ENCODE measurements at regions not wholly inside any gene's neighbourhood (a gene's known extent, or its start where the extent isn't known, plus 50 kb on each side); places are given as distances from the start of the nearest gene placed in this dataset.

DNA sequence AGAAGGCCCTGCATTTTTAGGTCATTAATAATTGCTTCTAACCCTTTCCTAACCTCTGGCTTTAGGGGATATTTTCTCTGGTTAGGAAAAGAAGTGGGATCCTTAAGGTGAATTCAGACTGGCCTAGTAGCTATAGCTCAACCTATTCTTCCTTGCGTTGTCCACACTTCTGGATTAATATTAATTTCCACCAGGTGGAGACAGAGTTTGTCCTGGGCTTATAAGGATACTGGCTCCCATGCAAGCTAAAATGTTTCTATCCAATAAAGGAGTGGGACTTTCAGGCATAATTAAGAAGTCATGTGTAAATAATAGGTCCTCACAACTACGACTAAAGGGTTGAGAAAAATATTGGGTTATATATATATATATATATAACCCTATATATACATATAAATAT, 860.0 kb upstream of the POU3F4 start:
- no peaks in the 10 kb centered on the region for H3K9me2 ChIP-seq (ENCODE audit: low read depth, low read length)
- TF ChIP-seq, protein P1, sequence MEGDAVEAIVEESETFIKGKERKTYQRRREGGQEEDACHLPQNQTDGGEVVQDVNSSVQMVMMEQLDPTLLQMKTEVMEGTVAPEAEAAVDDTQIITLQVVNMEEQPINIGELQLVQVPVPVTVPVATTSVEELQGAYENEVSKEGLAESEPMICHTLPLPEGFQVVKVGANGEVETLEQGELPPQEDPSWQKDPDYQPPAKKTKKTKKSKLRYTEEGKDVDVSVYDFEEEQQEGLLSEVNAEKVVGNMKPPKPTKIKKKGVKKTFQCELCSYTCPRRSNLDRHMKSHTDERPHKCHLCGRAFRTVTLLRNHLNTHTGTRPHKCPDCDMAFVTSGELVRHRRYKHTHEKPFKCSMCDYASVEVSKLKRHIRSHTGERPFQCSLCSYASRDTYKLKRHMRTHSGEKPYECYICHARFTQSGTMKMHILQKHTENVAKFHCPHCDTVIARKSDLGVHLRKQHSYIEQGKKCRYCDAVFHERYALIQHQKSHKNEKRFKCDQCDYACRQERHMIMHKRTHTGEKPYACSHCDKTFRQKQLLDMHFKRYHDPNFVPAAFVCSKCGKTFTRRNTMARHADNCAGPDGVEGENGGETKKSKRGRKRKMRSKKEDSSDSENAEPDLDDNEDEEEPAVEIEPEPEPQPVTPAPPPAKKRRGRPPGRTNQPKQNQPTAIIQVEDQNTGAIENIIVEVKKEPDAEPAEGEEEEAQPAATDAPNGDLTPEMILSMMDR (IDR thresholded peaks at IDR 0.05; ENCODE audit: low read length) = peak; percentile 8; the same call in 1 of the 2 replicates
- TF ChIP-seq EZH2 (IDR thresholded peaks at IDR 0.05; ENCODE audit: borderline replicate concordance, low read length) = no peak
- no peak overlapping the region for H3K27ac ChIP-seq (ENCODE audit: low read depth, low read length, poor library complexity, severe bottlenecking)
- no peaks in the 10 kb centered on the region for H3F3A ChIP-seq (ENCODE audit: insufficient read depth, low read length)
- H3K9me3 ChIP-seq (ENCODE audit: low read length) = no peaks in the 10 kb centered on the region
- H3K4me3 ChIP-seq (ENCODE audit: low read depth, low read length, poor library complexity, severe bottlenecking) = no peak overlapping the region
- no peaks in the 10 kb centered on the region for H3K27me3 ChIP-seq (ENCODE audit: insufficient read depth, low read length)
- no peaks in the 10 kb centered on the region for H4K20me1 ChIP-seq (ENCODE audit: insufficient read depth, low read length)
- no peak overlapping the region for H3K4me2 ChIP-seq (ENCODE audit: low read length)
- H2AFZ ChIP-seq (ENCODE audit: low read length) = no peak overlapping the region
- no peaks in the 10 kb centered on the region for H3K79me2 ChIP-seq (ENCODE audit: insufficient read depth, low read length)
- no peaks in the 10 kb centered on the region for H3K36me3 ChIP-seq (ENCODE audit: insufficient read depth, low read length)
- H3K4me1 ChIP-seq (ENCODE audit: insufficient read depth, low read length, severe bottlenecking) = no peaks in the 10 kb centered on the region
- no peak overlapping the region for H3K9ac ChIP-seq (ENCODE audit: low read length)

DNA sequence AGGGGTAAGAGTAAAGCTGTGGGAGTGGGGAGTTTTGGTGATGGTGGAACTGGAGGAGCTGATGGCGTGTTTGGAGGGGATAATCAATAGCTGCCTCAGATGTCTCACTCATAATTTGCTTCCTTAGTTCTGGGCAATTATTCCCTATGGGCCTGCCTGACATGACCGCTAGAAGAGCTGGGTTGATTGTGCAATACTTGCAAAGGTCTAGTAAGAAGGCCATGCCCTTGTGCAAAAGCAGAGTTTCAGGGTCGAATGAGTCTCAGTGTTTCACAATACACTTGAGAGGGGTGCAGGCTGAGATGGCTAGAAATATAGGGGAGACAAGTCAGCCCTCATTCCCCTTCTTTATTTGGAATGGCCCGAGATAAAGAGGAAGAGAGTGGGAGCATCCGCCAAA, 858.4 kb upstream of the POU3F4 start:
- no peaks in the 10 kb centered on the region for H3K4me1 ChIP-seq (ENCODE audit: insufficient read depth, low read length, severe bottlenecking)
- no peaks in the 10 kb centered on the region for H3K9me2 ChIP-seq (ENCODE audit: low read depth, low read length)
- no peak overlapping the region for H3K27ac ChIP-seq (ENCODE audit: low read depth, low read length, poor library complexity, severe bottlenecking)
- H3F3A ChIP-seq (ENCODE audit: insufficient read depth, low read length) = no peaks in the 10 kb centered on the region
- H3K4me3 ChIP-seq (ENCODE audit: low read depth, low read length, poor library complexity, severe bottlenecking) = no peak overlapping the region
- H4K20me1 ChIP-seq (ENCODE audit: insufficient read depth, low read length) = no peaks in the 10 kb centered on the region
- no peak for TF ChIP-seq EZH2 (IDR thresholded peaks at IDR 0.05; ENCODE audit: borderline replicate concordance, low read length)
- TF ChIP-seq, protein P1 (IDR thresholded peaks at IDR 0.05; ENCODE audit: low read length) = no peak
- no peaks in the 10 kb centered on the region for H3K36me3 ChIP-seq (ENCODE audit: insufficient read depth, low read length)
- no peak overlapping the region for H3K4me2 ChIP-seq (ENCODE audit: low read length)
- no peak overlapping the region for H2AFZ ChIP-seq (ENCODE audit: low read length)
- H3K79me2 ChIP-seq (ENCODE audit: insufficient read depth, low read length) = no peaks in the 10 kb centered on the region
- H3K27me3 ChIP-seq (ENCODE audit: insufficient read depth, low read length) = no peaks in the 10 kb centered on the region
- H3K9me3 ChIP-seq (ENCODE audit: low read length) = no peaks in the 10 kb centered on the region
- H3K9ac ChIP-seq (ENCODE audit: low read length) = no peak overlapping the region

GRCh38 chrX:82658492-82658891, 849.6 kb upstream of the POU3F4 start:
- Histone ChIP-seq H3K79me2 (ENCODE audit: insufficient read depth, low read length) (no peaks in the 10 kb centered on the region), H3K9me3 (ENCODE audit: low read length) (no peaks in the 10 kb centered on the region), H3K4me1 (ENCODE audit: insufficient read depth, low read length, severe bottlenecking) (no peaks in the 10 kb centered on the region), H3K36me3 (ENCODE audit: insufficient read depth, low read length) (no peaks in the 10 kb centered on the region), H4K20me1 (ENCODE audit: insufficient read depth, low read length) (no peaks in the 10 kb centered on the region), H3K27me3 (ENCODE audit: insufficient read depth, low read length) (no peaks in the 10 kb centered on the region), H3K9me2 (ENCODE audit: low read depth, low read length) (no peaks in the 10 kb centered on the region), H3F3A (ENCODE audit: insufficient read depth, low read length) (no peaks in the 10 kb centered on the region), H2AFZ (ENCODE audit: low read length) (no peak overlapping the region), H3K4me2 (ENCODE audit: low read length) (no peak overlapping the region), H3K9ac (ENCODE audit: low read length) (no peak overlapping the region), H3K27ac (ENCODE audit: low read depth, low read length, poor library complexity, severe bottlenecking) (no peak overlapping the region), H3K4me3 (ENCODE audit: low read depth, low read length, poor library complexity, severe bottlenecking) (no peak overlapping the region)
- no peak for TF ChIP-seq EZH2 (IDR thresholded peaks at IDR 0.05; ENCODE audit: borderline replicate concordance, low read length)
- TF ChIP-seq, protein P1 (IDR thresholded peaks at IDR 0.05; ENCODE audit: low read length) = no peak
